NCI-H128 (cell line): ENCODE measurements at regions not wholly inside any gene's neighbourhood (a gene's known extent, or its start where the extent isn't known, plus 50 kb on each side); places are given as distances from the start of the nearest gene placed in this dataset.
"Not testable (repeated sequence)": the region's sequence is repeated elsewhere in the genome, so short reads cannot be mapped to it uniquely, and the experiment has no call there.

Experiments
- DNase-seq: peaks from one replicate; lab custom pipeline; 2025; ENCODE audit not compliant: unreplicated experiment; lab: John Stamatoyannopoulos, UW

GRCh38 chr1:224529844-224530243 lies 86.3 kb upstream of the CNIH3 start:
- no peak for DNase-seq

GRCh38 chr1:224533517-224533916 lies 82.6 kb upstream of the CNIH3 start:
- DNase-seq = no peak

GRCh38 chr1:224534731-224535130 lies 81.4 kb upstream of the CNIH3 start:
- DNase-seq = peak; percentile 13

- no peak for DNase-seq
Measured at GRCh38 chr1:224535641-224536040, 80.5 kb upstream of the CNIH3 start.

- no peak for DNase-seq
Measured at GRCh38 chr1:224539971-224540370, 76.1 kb upstream of the CNIH3 start.

GRCh38 chr1:224540535-224540934 lies 75.6 kb upstream of the CNIH3 start:
- no peak for DNase-seq

GRCh38 chr1:224541072-224541790 lies 74.9 kb upstream of the CNIH3 start:
- no peak for DNase-seq

GRCh38 chr1:224541901-224542630 lies 74.1 kb upstream of the CNIH3 start:
- no peak for DNase-seq

- no peak for DNase-seq
Measured at GRCh38 chr1:224542783-224543440, 73.2 kb upstream of the CNIH3 start.

GRCh38 chr1:224543453-224543852 lies 72.7 kb upstream of the CNIH3 start:
- DNase-seq = no peak

- DNase-seq = no peak
Measured at GRCh38 chr1:224544346-224545110, 71.6 kb upstream of the CNIH3 start.

GRCh38 chr1:224545571-224545970 lies 70.5 kb upstream of the CNIH3 start:
- DNase-seq = no peak

GRCh38 chr1:224548676-224549075 lies 67.4 kb upstream of the CNIH3 start:
- no peak for DNase-seq

- not testable (repeated sequence) for DNase-seq
Measured at GRCh38 chr1:224551189-224551588, 64.9 kb upstream of the CNIH3 start.

- no peak for DNase-seq
Measured at GRCh38 chr1:224554056-224554455, 62.1 kb upstream of the CNIH3 start.

- DNase-seq = no peak
Measured at GRCh38 chr1:224554620-224555259, 61.4 kb upstream of the CNIH3 start.

- no peak for DNase-seq
Measured at GRCh38 chr1:224558904-224559303, 57.2 kb upstream of the CNIH3 start.

- no peak for DNase-seq
Measured at GRCh38 chr1:224559981-224560728, 56.0 kb upstream of the CNIH3 start.

GRCh38 chr1:224562881-224563280 lies 53.2 kb upstream of the CNIH3 start:
- DNase-seq = not testable (repeated sequence)

- DNase-seq = no peak
Measured at GRCh38 chr1:224563666-224564065, 52.5 kb upstream of the CNIH3 start.
